ENCODE measurements at regions not wholly inside any gene's neighbourhood (a gene's known extent, or its start where the extent isn't known, plus 50 kb on each side); places are given as distances from the start of the nearest gene placed in this dataset.

DNA sequence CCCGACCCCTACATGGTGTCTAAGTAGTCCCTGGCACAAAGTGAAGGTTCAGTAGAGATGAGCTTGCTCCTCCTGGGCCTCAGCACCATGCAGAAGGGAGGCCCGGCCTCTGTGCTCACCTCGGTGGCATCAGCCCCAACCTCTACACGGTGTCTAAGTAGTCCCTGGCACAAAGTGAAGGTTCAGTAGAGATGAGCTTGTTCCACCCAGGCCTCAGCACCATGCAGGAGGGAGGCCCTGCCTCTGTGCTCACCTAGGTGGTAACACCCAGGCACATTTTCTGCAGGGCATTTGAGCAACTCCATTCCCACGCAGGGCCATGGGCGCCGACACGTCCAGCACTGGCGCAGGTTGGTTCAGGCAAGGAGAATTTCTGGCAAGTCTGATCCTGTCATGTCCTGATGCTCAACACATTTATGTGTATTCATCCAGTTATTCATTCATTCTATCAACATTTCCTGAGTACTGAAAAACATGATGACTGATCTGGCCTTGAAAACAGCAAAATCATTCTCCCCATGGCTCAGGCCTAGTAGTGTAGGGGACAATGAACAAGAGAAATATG, 408.2 kb upstream of the MYT1L start:
- Histone ChIP-seq H3K27ac (ENCODE audit: low read depth, low read length) (no peak overlapping the region), H3K4me2 (ENCODE audit: low read length) (no peak overlapping the region), H3K4me1 (ENCODE audit: control insufficient read depth, low read length) (no peaks in the 10 kb centered on the region), H3F3A (ENCODE audit: control insufficient read depth, insufficient read depth) (no peaks in the 10 kb centered on the region), H3K9me3 (ENCODE audit: control insufficient read depth, insufficient read depth, low read length) (no peaks in the 10 kb centered on the region), H3K36me3 (ENCODE audit: control insufficient read depth, low read length) (no peaks in the 10 kb centered on the region), H4K20me1 (ENCODE audit: control insufficient read depth, insufficient read depth, low read depth, low read length) (no peaks in the 10 kb centered on the region), H3K27me3 (ENCODE audit: control insufficient read depth, low read length) (no peaks in the 10 kb centered on the region), H3K9me2 (replicated peaks; ENCODE audit: control insufficient read depth, low read length) (no peaks in the 10 kb centered on the region), H3K4me3 (ENCODE audit: low read length) (no peak overlapping the region), H3K79me2 (ENCODE audit: control insufficient read depth, low read length) (no peaks in the 10 kb centered on the region)
- TF ChIP-seq CTCF (IDR thresholded peaks at IDR 0.05; ENCODE audit: low read depth, low read length, poor library complexity, severe bottlenecking) = no peak
- no peak for TF ChIP-seq EZH2phosphoT487 (IDR thresholded peaks at IDR 0.05; ENCODE audit: borderline replicate concordance, low read length)

- no peak overlapping the region for H3K4me2 ChIP-seq (ENCODE audit: low read length)
- no peak for TF ChIP-seq EZH2phosphoT487 (IDR thresholded peaks at IDR 0.05; ENCODE audit: borderline replicate concordance, low read length)
- no peak for TF ChIP-seq CTCF (IDR thresholded peaks at IDR 0.05; ENCODE audit: low read depth, low read length, poor library complexity, severe bottlenecking)
- H3K36me3 ChIP-seq (ENCODE audit: control insufficient read depth, low read length) = no peaks in the 10 kb centered on the region
- H3K4me1 ChIP-seq (ENCODE audit: control insufficient read depth, low read length) = no peaks in the 10 kb centered on the region
- no peaks in the 10 kb centered on the region for H3K9me3 ChIP-seq (ENCODE audit: control insufficient read depth, insufficient read depth, low read length)
- H3K79me2 ChIP-seq (ENCODE audit: control insufficient read depth, low read length) = no peaks in the 10 kb centered on the region
- H3K9me2 ChIP-seq (replicated peaks; ENCODE audit: control insufficient read depth, low read length) = no peaks in the 10 kb centered on the region
- no peak overlapping the region for H3K27ac ChIP-seq (ENCODE audit: low read depth, low read length)
- H4K20me1 ChIP-seq (ENCODE audit: control insufficient read depth, insufficient read depth, low read depth, low read length) = no peaks in the 10 kb centered on the region
- no peak overlapping the region for H3K4me3 ChIP-seq (ENCODE audit: low read length)
- H3K27me3 ChIP-seq (ENCODE audit: control insufficient read depth, low read length) = no peaks in the 10 kb centered on the region
- no peaks in the 10 kb centered on the region for H3F3A ChIP-seq (ENCODE audit: control insufficient read depth, insufficient read depth)
Measured at GRCh38 chr2:2738684-2739083, 407.6 kb upstream of the MYT1L start.

GRCh38 chr2:2738276-2738675, 407.2 kb upstream of the MYT1L start:
- H3F3A ChIP-seq (ENCODE audit: control insufficient read depth, insufficient read depth) = no peaks in the 10 kb centered on the region
- H3K4me2 ChIP-seq (ENCODE audit: low read length) = no peak overlapping the region
- H3K9me2 ChIP-seq (replicated peaks; ENCODE audit: control insufficient read depth, low read length) = no peaks in the 10 kb centered on the region
- H3K9me3 ChIP-seq (ENCODE audit: control insufficient read depth, insufficient read depth, low read length) = no peaks in the 10 kb centered on the region
- no peaks in the 10 kb centered on the region for H3K27me3 ChIP-seq (ENCODE audit: control insufficient read depth, low read length)
- H3K36me3 ChIP-seq (ENCODE audit: control insufficient read depth, low read length) = no peaks in the 10 kb centered on the region
- no peak overlapping the region for H3K27ac ChIP-seq (ENCODE audit: low read depth, low read length)
- H3K4me3 ChIP-seq (ENCODE audit: low read length) = no peak overlapping the region
- H3K79me2 ChIP-seq (ENCODE audit: control insufficient read depth, low read length) = no peaks in the 10 kb centered on the region
- no peaks in the 10 kb centered on the region for H4K20me1 ChIP-seq (ENCODE audit: control insufficient read depth, insufficient read depth, low read depth, low read length)
- H3K4me1 ChIP-seq (ENCODE audit: control insufficient read depth, low read length) = no peaks in the 10 kb centered on the region
- no peak for TF ChIP-seq EZH2phosphoT487 (IDR thresholded peaks at IDR 0.05; ENCODE audit: borderline replicate concordance, low read length)
- no peak for TF ChIP-seq CTCF (IDR thresholded peaks at IDR 0.05; ENCODE audit: low read depth, low read length, poor library complexity, severe bottlenecking)

Measured in DOHH2 (cell line).